H1 (cell line): ENCODE measurements at regions not wholly inside any gene's neighbourhood (a gene's known extent, or its start where the extent isn't known, plus 50 kb on each side); places are given as distances from the start of the nearest gene placed in this dataset.

ENCODE experiments used
- CTCF ChIA-PET: fragments of 300-600 bp; sonication (Branson Sonifier 250); formaldehyde crosslinking; loops from one replicate; lab custom pipeline; 2021; ENCODE audit not compliant: partially characterized antibody; lab: Charles Lee
- POLR2A ChIA-PET: fragments of 300-600 bp; sonication (Branson Sonifier 250); formaldehyde crosslinking; loops from one replicate; lab custom pipeline; 2021; ENCODE audit warnings: inconsistent platforms; ENCODE audit not compliant: partially characterized antibody; lab: Charles Lee
- DNase-seq, 2 experiments: peaks; one replicate each; pipeline versions ENCODE4 v3.0.0 to v3.0.0-alpha.2; 2010 to 2022; ENCODE audit warnings: low spot score in 2 of 2, low read depth in 1 of 2, mixed read lengths in 1 of 2
- FAIRE-seq: peaks from 2 replicates; lab custom pipeline; 2011; peaks lifted over from hg19 to GRCh38; lab: Jason Lieb, UNC
- H2AFZ ChIP-seq: 2 replicates; pipeline ENCODE4 v1.8.1; 2012; ENCODE audit warnings: low read length, inconsistent platforms
- H2AK5ac ChIP-seq: 2 replicates; pipeline ENCODE4 v1.6.1; 2013; ENCODE audit warnings: low read depth, low read length
- H2BK120ac ChIP-seq: replicated peaks from 2 replicates; pipeline ENCODE3; 2013; ENCODE audit warnings: low read depth, low read length, inconsistent platforms
- H2BK12ac ChIP-seq: 2 replicates; pipeline ENCODE4 v1.6.1; 2013; ENCODE audit warnings: low read depth, low read length
- H2BK15ac ChIP-seq: 2 replicates; pipeline ENCODE4 v1.6.1; 2013; ENCODE audit warnings: low read length
- H2BK20ac ChIP-seq: 2 replicates; pipeline ENCODE4 v1.6.1; 2013; ENCODE audit warnings: low read length
- H2BK5ac ChIP-seq: 2 replicates; pipeline ENCODE4 v1.6.1; 2013; ENCODE audit warnings: low read depth, low read length
- H3K14ac ChIP-seq: 2 replicates; pipeline ENCODE4 v1.6.1; 2013; ENCODE audit warnings: inconsistent platforms; ENCODE audit not compliant: insufficient read length
- H3K18ac ChIP-seq: 2 replicates; pipeline ENCODE4 v1.6.1; 2013; ENCODE audit warnings: low read length; ENCODE audit errors: extremely low read depth
- H3K23ac ChIP-seq: 2 replicates; pipeline ENCODE4 v1.6.1; 2013; ENCODE audit warnings: inconsistent platforms; ENCODE audit not compliant: insufficient read length
- H3K23me2 ChIP-seq: 2 replicates; pipeline ENCODE4 v1.6.1; 2013; ENCODE audit warnings: low read depth, low read length
- H3K27ac ChIP-seq: 2 replicates; pipeline ENCODE4 v1.6.1; 2011; ENCODE audit warnings: low read depth, low read length, inconsistent platforms
- H3K27me3 ChIP-seq, 4 experiments: replicated peaks in 1 of 4; 1 replicate in 1 of 4; 2 replicates in 3 of 4; pipeline versions ENCODE4 v1.6.1 to v1.8.1; 2011 to 2013; ENCODE audit warnings: low read length in 3 of 4, mild to moderate bottlenecking in 3 of 4, inconsistent platforms in 2 of 4, mixed read lengths in 2 of 4, moderate library complexity in 1 of 4; ENCODE audit not compliant: control insufficient read depth in 3 of 4, insufficient read depth in 3 of 4; ENCODE audit errors: extremely low read depth in 1 of 4
- H3K36me3 ChIP-seq, 4 experiments: 2 replicates each; pipeline versions ENCODE4 v1.6.1 to v1.8.1; 2011 to 2013; ENCODE audit warnings: mild to moderate bottlenecking in 4 of 4, low read length in 3 of 4, moderate library complexity in 2 of 4, control low read depth in 1 of 4, inconsistent platforms in 1 of 4; ENCODE audit not compliant: insufficient read depth in 4 of 4, control insufficient read depth in 2 of 4
- H3K4ac ChIP-seq: replicated peaks from 2 replicates; pipeline ENCODE3; 2013; ENCODE audit warnings: low read length, low read depth, mixed read lengths, inconsistent platforms; ENCODE audit not compliant: insufficient read length
- H3K4me1 ChIP-seq, 4 experiments: replicated peaks in 1 of 4; 1 replicate in 1 of 4; 2 replicates in 3 of 4; pipeline versions ENCODE4 v1.6.1 to v1.8.1; 2011 to 2013; ENCODE audit warnings: low read length in 3 of 4, inconsistent platforms in 2 of 4, mixed read lengths in 1 of 4; ENCODE audit not compliant: insufficient read depth in 4 of 4, control insufficient read depth in 3 of 4
- H3K4me2 ChIP-seq, 2 experiments: 2 replicates each; pipeline versions ENCODE4 v1.6.1 to v1.8.1; 2011 to 2013; ENCODE audit warnings: low read depth in 2 of 2, low read length in 2 of 2, control low read depth in 1 of 2, inconsistent platforms in 1 of 2, mild to moderate bottlenecking in 1 of 2; ENCODE audit not compliant: insufficient read depth in 1 of 2
- H3K4me3 ChIP-seq, 4 experiments: fragments of 200-600, 300-600 bp in 1 of 4; sonication (generic), shearing (Covaris generic), sonication (Bioruptor Twin) in 1 of 4; 2 replicates each; pipeline versions ENCODE4 v1.5.1 to v1.8.1; 2011 to 2016; ENCODE audit warnings: low read length in 4 of 4, low read depth in 3 of 4, control low read depth in 2 of 4, inconsistent platforms in 2 of 4, mild to moderate bottlenecking in 2 of 4, mixed read lengths in 1 of 4, moderate library complexity in 1 of 4; ENCODE audit not compliant: insufficient read depth in 2 of 4; ENCODE audit errors: extremely low read depth in 1 of 4
- H3K56ac ChIP-seq: replicated peaks from 2 replicates; pipeline ENCODE3; 2013; ENCODE audit warnings: low read depth, mild to moderate bottlenecking, mixed read lengths, low read length, inconsistent platforms; ENCODE audit not compliant: insufficient read length
- H3K79me1 ChIP-seq: 2 replicates; pipeline ENCODE4 v1.6.1; 2013; ENCODE audit warnings: low read depth, low read length, control low read depth
- H3K79me2 ChIP-seq, 2 experiments: 2 replicates each; pipeline versions ENCODE4 v1.6.1 to v1.8.1; 2012 to 2013; ENCODE audit warnings: low read length in 2 of 2, mild to moderate bottlenecking in 2 of 2, inconsistent platforms in 1 of 2; ENCODE audit not compliant: insufficient read depth in 2 of 2, control insufficient read depth in 1 of 2
- H3K9ac ChIP-seq, 4 experiments: replicated peaks in 1 of 4; 1 replicate in 1 of 4; 2 replicates in 3 of 4; pipeline versions ENCODE4 v1.6.1 to v1.8.1; 2011 to 2013; ENCODE audit warnings: low read depth in 3 of 4, low read length in 3 of 4, control low read depth in 2 of 4, mild to moderate bottlenecking in 2 of 4, moderate library complexity in 2 of 4, inconsistent platforms in 1 of 4; ENCODE audit errors: extremely low read depth in 1 of 4
- H3K9me3 ChIP-seq, 2 experiments: 2 replicates each; pipeline versions ENCODE4 v1.6.1 to v1.8.1; 2012 to 2013; ENCODE audit warnings: mild to moderate bottlenecking in 2 of 2, moderate library complexity in 2 of 2, control low read depth in 1 of 2, inconsistent platforms in 1 of 2, low read depth in 1 of 2, low read length in 1 of 2, mixed read lengths in 1 of 2; ENCODE audit not compliant: insufficient read depth in 2 of 2
- H4K20me1 ChIP-seq, 2 experiments: replicated peaks in 1 of 2; 2 replicates each; pipeline versions ENCODE3 to v1.8.1; 2011 to 2013; ENCODE audit warnings: inconsistent platforms in 2 of 2, low read length in 2 of 2, mild to moderate bottlenecking in 1 of 2; ENCODE audit not compliant: insufficient read depth in 2 of 2, control insufficient read depth in 1 of 2
- H4K5ac ChIP-seq: 2 replicates; pipeline ENCODE4 v1.6.1; 2013; ENCODE audit warnings: low read length, low read depth, mixed read lengths, inconsistent platforms; ENCODE audit not compliant: insufficient read length
- H4K8ac ChIP-seq: 2 replicates; pipeline ENCODE4 v1.8.0; 2013; ENCODE audit warnings: mild to moderate bottlenecking, moderate library complexity, low read length, inconsistent platforms; ENCODE audit not compliant: insufficient read depth; ENCODE audit errors: extremely low read depth
- H4K91ac ChIP-seq: replicated peaks from 2 replicates; pipeline ENCODE3; 2013; ENCODE audit warnings: low read length, mixed read lengths, inconsistent platforms; ENCODE audit not compliant: insufficient read length
- ASH2L ChIP-seq: fragments of 200-600, 300-600 bp; sonication (generic); IDR thresholded peaks from one replicate; pipeline ENCODE4 v1.7.1; 2017; ENCODE audit warnings: low read length
- CTBP2 ChIP-seq: IDR thresholded peaks from 2 replicates; pipeline ENCODE4 v1.7.0; 2011; ENCODE audit warnings: borderline replicate concordance, mild to moderate bottlenecking, moderate library complexity, mixed read lengths, low read length; ENCODE audit not compliant: insufficient read depth, insufficient read length
- FOSL1 ChIP-seq: IDR thresholded peaks from 2 replicates; pipeline ENCODE4 v1.6.1; 2011; ENCODE audit warnings: mild to moderate bottlenecking, low read depth, low read length, moderate library complexity; ENCODE audit not compliant: insufficient read depth
- JUND ChIP-seq: IDR thresholded peaks from 2 replicates; pipeline ENCODE4 v1.6.1; 2011; ENCODE audit warnings: mild to moderate bottlenecking, improper control_type of control experiment, low read length
- MAX ChIP-seq: IDR thresholded peaks from 2 replicates; pipeline ENCODE4 v1.6.1; 2012; ENCODE audit warnings: inconsistent platforms
- NANOG ChIP-seq: IDR thresholded peaks from 2 replicates; pipeline ENCODE4 v1.6.1; 2011; ENCODE audit warnings: low read length, low read depth, mild to moderate bottlenecking, inconsistent platforms; ENCODE audit not compliant: insufficient read depth, poor library complexity, severe bottlenecking
- POLR2AphosphoS5 ChIP-seq: IDR thresholded peaks from 2 replicates; pipeline ENCODE4 v1.6.1; 2011; ENCODE audit warnings: low read depth, low read length
- RXRA ChIP-seq: IDR thresholded peaks from 2 replicates; pipeline ENCODE4 v1.6.1; 2011; ENCODE audit warnings: low read depth, mild to moderate bottlenecking, low read length, moderate library complexity; ENCODE audit not compliant: insufficient read depth
- SIRT6 ChIP-seq: IDR thresholded peaks from one replicate; pipeline ENCODE4 v1.7.1; 2012; ENCODE audit warnings: low read length, inconsistent platforms
- TAF1 ChIP-seq: IDR thresholded peaks from 2 replicates; pipeline ENCODE4 v1.6.1; 2011; ENCODE audit warnings: mild to moderate bottlenecking, low read depth, low read length
- ZNF274 ChIP-seq: IDR thresholded peaks from 2 replicates; pipeline ENCODE4 v1.7.0; 2012; ENCODE audit warnings: low read length, borderline replicate concordance; ENCODE audit errors: extremely low read depth
- WGBS, 2 experiments: shearing (Covaris generic) in 1 of 2; methylation state at CpG; one replicate each; pipeline versions ENCODE4 v1.1.6 to v1.1.7; 2013 to 2015; ENCODE audit warnings: low lambda C conversion rate in 2 of 2, mixed read lengths in 2 of 2, inconsistent platforms in 1 of 2, low coverage in 1 of 2, missing lambda C conversion rate in 1 of 2; ENCODE audit not compliant: insufficient replicate concordance in 2 of 2, insufficient coverage in 1 of 2, insufficient read length in 1 of 2; ENCODE audit errors: extremely low coverage in 1 of 2, missing lambda C conversion rate in 1 of 2; 5-methylcytosine and 5-hydroxymethylcytosine counted together

GRCh38 chr7:66454600-66455225 is 174.0 kb upstream of the KCTD7 start:
- ChIA-PET CTCF (no interaction called here), POLR2A (no interaction called here)
- 92% methylated on average over 5 of the region's 5 CpGs; no CpG with 5 or more reads in 1 of the 2 experiments for WGBS, 2 experiments
- no peak overlapping the region for H3K27ac ChIP-seq
- no peak overlapping the region for H2BK15ac ChIP-seq
- H3K23me2 ChIP-seq: no peaks in the 10 kb centered on the region
- H4K91ac ChIP-seq: no peak overlapping the region
- TF ChIP-seq JUND: no peak
- TF ChIP-seq TAF1: no peak
- no peak for TF ChIP-seq ASH2L
- no peak for TF ChIP-seq NANOG
- no peak for TF ChIP-seq FOSL1
- TF ChIP-seq SIRT6: no peak
- TF ChIP-seq CTBP2: no peak
- TF ChIP-seq POLR2AphosphoS5: no peak
- no peak for TF ChIP-seq RXRA
- TF ChIP-seq ZNF274: no peak
- TF ChIP-seq MAX: no peak
- H3K79me1 ChIP-seq: no peaks in the 10 kb centered on the region
- H3K4me3 ChIP-seq: no peak overlapping the region
- no peak overlapping the region for H3K9ac ChIP-seq
- H2BK20ac ChIP-seq: no peak overlapping the region
- no peak overlapping the region for H3K56ac ChIP-seq
- no peak overlapping the region for H3K4me2 ChIP-seq
- no peak overlapping the region for H2BK12ac ChIP-seq
- H3K4ac ChIP-seq: no peak overlapping the region
- no peaks in the 10 kb centered on the region for H3K9me3 ChIP-seq
- H2AK5ac ChIP-seq: no peak overlapping the region
- H3K23ac ChIP-seq: no peak overlapping the region
- H3K4me1 ChIP-seq: no peaks in the 10 kb centered on the region
- no peaks in the 10 kb centered on the region for H3K79me2 ChIP-seq
- H3K18ac ChIP-seq: no peak overlapping the region
- no peaks in the 10 kb centered on the region for H4K20me1 ChIP-seq
- FAIRE-seq (no peak), DNase-seq (no peak)
- H4K5ac ChIP-seq: no peak overlapping the region
- no peak overlapping the region for H4K8ac ChIP-seq
- no peaks in the 10 kb centered on the region for H3K27me3 ChIP-seq
- H3K36me3 ChIP-seq: no peaks in the 10 kb centered on the region
- no peak overlapping the region for H2BK5ac ChIP-seq
- H2BK120ac ChIP-seq: no peak overlapping the region
- no peak overlapping the region for H2AFZ ChIP-seq
- no peak overlapping the region for H3K14ac ChIP-seq
